Left ventricle myocardium inferior (tissue), 1 donor: ENCODE measurements at regions not wholly inside any gene's neighbourhood (a gene's known extent, or its start where the extent isn't known, plus 50 kb on each side); places are given as distances from the start of the nearest gene placed in this dataset.

Source experiments
- DNase-seq: peaks from one replicate; pipeline ENCODE4 v3.0.0-alpha.2; 2020
- H3K27ac ChIP-seq: fragments of 200-600 bp; replicated peaks from 2 replicates; pipeline ENCODE4 v1.8.0; 2021
- H3K27me3 ChIP-seq: fragments of 200-600 bp; 2 replicates; pipeline ENCODE4 v1.8.0; 2021; ENCODE audit warnings: low read depth
- H3K36me3 ChIP-seq: fragments of 200-600 bp; 2 replicates; pipeline ENCODE4 v1.8.0; 2021
- H3K4me1 ChIP-seq: fragments of 200-600 bp; 2 replicates; pipeline ENCODE4 v1.8.0; 2021
- H3K4me3 ChIP-seq: fragments of 200-600 bp; 2 replicates; pipeline ENCODE4 v1.8.0; 2021; ENCODE audit warnings: mild to moderate bottlenecking, moderate library complexity
- H3K9me3 ChIP-seq: fragments of 200-600 bp; replicated peaks from 2 replicates; pipeline ENCODE4 v1.8.0; 2021
- CTCF ChIP-seq: fragments of 200-600 bp; IDR thresholded peaks from 2 replicates; pipeline ENCODE4 v1.8.0; 2021; ENCODE audit warnings: antibody characterized with exemption, mild to moderate bottlenecking, borderline replicate concordance
- intact Hi-C: fragments of 100-400 bp; cut with micrococcal nuclease; formaldehyde crosslinking; loops from one replicate; pipeline ENCODE4 v1.11.0; 2022
- donor health status: DM: no; HTN: yes; CAD: no; lungs with severe emphysema.

GRCh38 chr15:98380721-98381120 lies 267.6 kb upstream of the IGF1R start:
- no peak overlapping the region for H3K27ac ChIP-seq
- intact Hi-C loops = no loop called here
- TF ChIP-seq CTCF = no peak
- no peaks in the 10 kb centered on the region for H3K36me3 ChIP-seq
- H3K27me3 ChIP-seq = peaks cover 46% of the 10 kb centered on the region
- peaks cover 38% of the 10 kb centered on the region for H3K9me3 ChIP-seq
- H3K4me3 ChIP-seq = no peak overlapping the region
- H3K4me1 ChIP-seq = no peaks in the 10 kb centered on the region
- DNase-seq = no peak

- H3K27me3 ChIP-seq = peaks cover 52% of the 10 kb centered on the region
- intact Hi-C loops = no loop called here
- H3K4me1 ChIP-seq = no peaks in the 10 kb centered on the region
- H3K9me3 ChIP-seq = peaks cover 38% of the 10 kb centered on the region
- no peak overlapping the region for H3K27ac ChIP-seq
- TF ChIP-seq CTCF = no peak
- no peaks in the 10 kb centered on the region for H3K36me3 ChIP-seq
- no peak for DNase-seq
- no peak overlapping the region for H3K4me3 ChIP-seq
Measured at GRCh38 chr15:98381446-98381845, 266.9 kb upstream of the IGF1R start.

DNA sequence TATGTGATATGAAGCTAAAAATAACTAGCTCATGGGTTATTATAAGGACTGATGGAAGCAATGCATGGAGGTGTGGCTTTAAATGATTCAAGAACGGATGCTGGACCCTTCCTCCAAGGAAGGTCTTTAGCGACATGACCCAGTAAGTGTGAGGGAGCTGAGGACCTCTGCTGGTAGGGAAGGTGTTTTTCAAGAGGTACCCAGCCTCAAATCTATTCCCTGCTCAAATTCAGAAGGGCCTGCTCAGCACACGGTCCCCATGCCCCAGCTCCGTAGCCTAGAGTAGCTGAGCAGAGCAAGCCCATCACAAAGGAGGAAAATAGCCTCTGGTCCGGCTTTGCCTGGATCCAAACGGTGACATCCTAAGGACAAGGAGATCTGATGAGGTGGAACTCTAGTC lies 266.2 kb upstream of the IGF1R start:
- intact Hi-C loops = no loop called here
- Histone ChIP-seq H3K9me3 (peaks cover 33% of the 10 kb centered on the region), H3K4me1 (no peaks in the 10 kb centered on the region), H3K36me3 (no peaks in the 10 kb centered on the region), H3K4me3 (no peak overlapping the region), H3K27ac (no peak overlapping the region), H3K27me3 (peaks cover 56% of the 10 kb centered on the region)
- TF ChIP-seq CTCF = no peak
- DNase-seq = no peak

DNA sequence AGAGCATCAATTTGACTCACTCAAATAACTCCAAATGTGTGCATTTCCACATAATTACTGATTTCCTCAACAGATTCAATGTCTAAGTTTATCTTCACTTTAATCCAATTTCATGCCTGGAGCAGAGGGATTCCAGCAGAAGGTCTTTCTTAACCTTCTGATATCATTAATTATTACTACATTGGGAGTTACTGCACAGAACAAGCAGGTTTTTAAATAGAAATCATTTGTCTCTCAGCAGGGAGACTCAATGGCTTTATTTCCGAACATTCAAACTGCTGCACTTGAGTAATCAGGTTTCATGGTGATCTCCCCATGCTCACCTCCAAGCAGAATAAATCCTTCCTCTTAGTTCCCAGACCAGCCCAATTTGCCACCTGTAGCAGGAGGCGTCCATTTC lies 264.8 kb upstream of the IGF1R start:
- Histone ChIP-seq H3K27me3 (peaks cover 56% of the 10 kb centered on the region), H3K4me3 (no peak overlapping the region), H3K9me3 (peaks cover 19% of the 10 kb centered on the region), H3K36me3 (no peaks in the 10 kb centered on the region), H3K27ac (no peak overlapping the region), H3K4me1 (no peaks in the 10 kb centered on the region)
- TF ChIP-seq CTCF = no peak
- intact Hi-C loops = no loop called here
- no peak for DNase-seq

DNA sequence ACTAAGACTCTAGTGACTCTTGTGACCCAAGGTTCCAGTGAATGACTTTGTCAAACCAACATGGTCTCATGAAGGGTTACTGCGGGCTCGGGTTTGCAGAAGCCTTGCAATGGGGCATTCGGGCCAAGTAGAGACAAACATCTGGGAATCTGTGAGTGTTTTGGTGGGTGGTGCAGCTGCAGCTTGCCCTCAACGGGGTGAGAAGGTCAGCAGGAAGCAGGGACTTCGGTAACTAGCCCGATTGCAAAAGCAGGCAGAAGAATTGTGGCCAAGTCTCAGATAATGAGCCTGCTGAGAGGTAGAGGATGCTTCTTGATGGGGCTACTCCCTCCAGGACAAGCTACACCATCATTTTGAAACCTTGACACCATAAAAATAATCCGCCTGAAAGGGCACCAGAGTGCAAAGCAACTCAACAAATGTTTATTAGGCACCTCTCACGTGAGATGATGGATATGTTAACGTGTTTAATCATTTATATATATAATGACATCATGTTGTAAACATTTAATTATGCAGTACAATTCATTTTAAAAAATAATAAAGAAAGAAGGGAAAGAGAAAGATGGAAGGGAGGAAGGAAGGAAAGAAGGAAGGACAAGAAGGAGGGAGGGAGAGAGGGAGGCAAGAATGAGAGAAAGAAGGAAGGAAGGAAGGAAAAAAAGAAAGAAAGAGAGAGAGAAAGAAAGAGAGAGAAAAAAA lies 263.9 kb upstream of the IGF1R start:
- DNase-seq = no peak
- no peak for TF ChIP-seq CTCF
- Histone ChIP-seq H3K36me3 (no peaks in the 10 kb centered on the region), H3K27ac (no peak overlapping the region), H3K4me1 (no peaks in the 10 kb centered on the region), H3K27me3 (peaks cover 55% of the 10 kb centered on the region), H3K4me3 (no peak overlapping the region), H3K9me3 (peaks cover 10% of the 10 kb centered on the region)
- intact Hi-C loops = no loop called here
